T-cell (primary cell): ENCODE measurements at regions not wholly inside any gene's neighbourhood (a gene's known extent, or its start where the extent isn't known, plus 50 kb on each side); places are given as distances from the start of the nearest gene placed in this dataset.

Source experiments
- ATAC-seq, 4 experiments: fragments of 200-7000 bp in 3 of 4; fragments of 150-1000 bp in 1 of 4; cut with Tn5 transposase; replicated peaks in 1 of 4; 1 replicate in 3 of 4; 2 replicates in 1 of 4; pipeline ENCODE4 v1.10.0; 2021; ENCODE audit warnings: moderate library complexity in 3 of 4, mild to moderate bottlenecking in 2 of 4, moderate number of reproducible peaks in 1 of 4
- CTCF ChIA-PET, 2 donors: fragments of 300-600 bp; sonication (Branson Sonifier 250); formaldehyde crosslinking; loops; one replicate each; lab custom pipeline; 2022; ENCODE audit warnings: antibody characterized with exemption in 2 of 2; lab: Charles Lee
- POLR2A ChIA-PET, 2 donors: fragments of 300-600 bp; sonication (Branson Sonifier 250); formaldehyde crosslinking; loops; one replicate each; lab custom pipeline; 2022; ENCODE audit warnings: antibody characterized with exemption in 2 of 2; lab: Charles Lee
- DNase-seq, 35 experiments: peaks; one replicate each; pipeline versions ENCODE4 v3.0.0 to v3.0.0-alpha.2; 2013 to 2023
- H3K27ac ChIP-seq: one replicate; pipeline ENCODE4 v1.5.1; 2013; ENCODE audit warnings: low read length
- H3K27me3 ChIP-seq, 2 experiments: replicated peaks in 1 of 2; 1 replicate in 1 of 2; 2 replicates in 1 of 2; pipeline versions ENCODE4 v1.6.1 to v1.7.0; 2013; ENCODE audit warnings: low read length in 1 of 2, mixed read lengths in 1 of 2; ENCODE audit not compliant: control insufficient read depth in 2 of 2, insufficient read depth in 2 of 2; ENCODE audit errors: extremely low read depth in 1 of 2
- H3K36me3 ChIP-seq, 2 donors: 1 replicate in 1 of 2; 2 replicates in 1 of 2; pipeline versions ENCODE4 v1.6.1 to v1.7.0; 2013; ENCODE audit warnings: low read length in 1 of 2; ENCODE audit not compliant: control insufficient read depth in 2 of 2, insufficient read depth in 1 of 2; ENCODE audit errors: extremely low read depth in 1 of 2
- H3K4me1 ChIP-seq, 2 experiments: 1 replicate in 1 of 2; 2 replicates in 1 of 2; pipeline versions ENCODE4 v1.6.1 to v1.7.0; 2013; ENCODE audit warnings: low read length in 2 of 2, mixed read lengths in 1 of 2; ENCODE audit not compliant: insufficient read depth in 2 of 2, control insufficient read depth in 1 of 2; ENCODE audit errors: extremely low read depth in 1 of 2
- H3K4me3 ChIP-seq, 2 donors: 1 replicate in 1 of 2; 2 replicates in 1 of 2; pipeline versions ENCODE4 v1.5.1 to v1.7.0; 2013; ENCODE audit warnings: mild to moderate bottlenecking in 2 of 2, low read length in 1 of 2, moderate library complexity in 1 of 2; ENCODE audit not compliant: control insufficient read depth in 1 of 2; ENCODE audit errors: extremely low read depth in 1 of 2
- H3K9me3 ChIP-seq: 2 replicates; pipeline ENCODE4 v1.7.0; 2013
- H3K27ac Mint-ChIP-seq, 2 donors: one replicate each; pipeline ENCODE4 v1.8.0; 2020 to 2021; ENCODE audit warnings: mild to moderate bottlenecking in 2 of 2, mixed read lengths in 2 of 2
- H3K27me3 Mint-ChIP-seq, 2 donors: one replicate each; pipeline ENCODE4 v1.8.0; 2021 to 2022; ENCODE audit warnings: mixed read lengths in 2 of 2
- H3K36me3 Mint-ChIP-seq: one replicate; pipeline ENCODE4 v1.8.0; 2021; ENCODE audit warnings: mixed read lengths
- H3K4me1 Mint-ChIP-seq, 3 donors: one replicate each; pipeline ENCODE4 v1.8.0; 2020 to 2022; ENCODE audit warnings: mixed read lengths in 3 of 3, mild to moderate bottlenecking in 1 of 3
- H3K4me3 Mint-ChIP-seq, 3 donors: one replicate each; pipeline ENCODE4 v1.8.0; 2020 to 2022; ENCODE audit warnings: mild to moderate bottlenecking in 3 of 3, mixed read lengths in 3 of 3, moderate library complexity in 3 of 3
- H3K9me3 Mint-ChIP-seq, 3 donors: one replicate each; pipeline ENCODE4 v1.8.0; 2020 to 2022; ENCODE audit warnings: mixed read lengths in 3 of 3
- WGBS: methylation state at CpG from one replicate; pipeline ENCODE4 v1.1.5; 2013; ENCODE audit warnings: missing lambda C conversion rate; ENCODE audit not compliant: insufficient coverage; 5-methylcytosine and 5-hydroxymethylcytosine counted together

DNA sequence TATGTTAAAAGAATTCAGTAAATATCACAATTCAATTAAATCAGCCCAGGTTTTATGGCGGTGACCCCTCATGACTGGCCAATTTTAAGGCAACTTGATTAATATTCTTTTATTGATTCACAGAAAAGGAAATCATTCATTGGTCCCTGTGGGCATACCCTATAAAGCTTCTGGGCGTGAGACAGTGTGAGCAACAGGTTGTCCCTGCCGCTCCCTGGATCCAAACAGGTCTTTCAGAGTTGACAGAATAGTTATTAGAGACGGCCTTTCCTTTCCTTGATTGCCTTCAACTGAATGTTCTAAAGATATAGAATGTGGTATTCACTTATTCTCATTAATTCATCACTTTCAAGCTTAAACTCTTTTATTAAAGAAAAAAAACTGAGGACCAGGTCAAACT lies 433.9 kb downstream of the KCNJ2 start:
- CTCF ChIA-PET = no interaction called here
- Mint-ChIP-seq H3K27ac (no peak overlapping the region), H3K36me3 (no peaks in the 10 kb centered on the region), H3K4me3 (no peak overlapping the region), H3K4me1 (no peaks in the 10 kb centered on the region), H3K27me3 (no peaks in the 10 kb centered on the region), H3K9me3 (no peaks in the 10 kb centered on the region)
- Histone ChIP-seq H3K36me3 (no peaks in the 10 kb centered on the region), H3K27me3 (no peaks in the 10 kb centered on the region), H3K4me3 (no peak overlapping the region), H3K27ac (no peak overlapping the region), H3K9me3 (no peaks in the 10 kb centered on the region), H3K4me1 (no peaks in the 10 kb centered on the region)
- POLR2A ChIA-PET = no interaction called here
- ATAC-seq = no peak
- WGBS = 80% methylated on average over 2 of the region's 4 CpGs
- no peak for DNase-seq

- no peaks in the 10 kb centered on the region for H3K9me3 Mint-ChIP-seq
- Histone ChIP-seq H3K9me3 (no peaks in the 10 kb centered on the region), H3K36me3 (no peaks in the 10 kb centered on the region), H3K4me1 (no peaks in the 10 kb centered on the region), H3K27ac (no peak overlapping the region), H3K27me3 (no peaks in the 10 kb centered on the region), H3K4me3 (no peak overlapping the region)
- CTCF ChIA-PET = no interaction called here
- POLR2A ChIA-PET = no interaction called here
- H3K4me3 Mint-ChIP-seq = no peak overlapping the region
- no peaks in the 10 kb centered on the region for H3K27me3 Mint-ChIP-seq
- ATAC-seq (no peak), DNase-seq (no peak)
- H3K36me3 Mint-ChIP-seq = no peaks in the 10 kb centered on the region
- no CpG with 5 or more reads among the region's 1 CpG for WGBS
- H3K27ac Mint-ChIP-seq = no peak overlapping the region
- no peaks in the 10 kb centered on the region for H3K4me1 Mint-ChIP-seq
Measured at GRCh38 chr17:70604854-70605253, 435.5 kb downstream of the KCNJ2 start.

GRCh38 chr17:70606086-70606485 lies 436.8 kb downstream of the KCNJ2 start:
- POLR2A ChIA-PET = no interaction called here
- Histone ChIP-seq H3K9me3 (no peaks in the 10 kb centered on the region), H3K27me3 (no peaks in the 10 kb centered on the region), H3K4me3 (no peak overlapping the region), H3K27ac (no peak overlapping the region), H3K36me3 (no peaks in the 10 kb centered on the region), H3K4me1 (no peaks in the 10 kb centered on the region)
- no peaks in the 10 kb centered on the region for H3K4me1 Mint-ChIP-seq
- DNase-seq (no peak), ATAC-seq (no peak)
- H3K9me3 Mint-ChIP-seq = no peaks in the 10 kb centered on the region
- no peak overlapping the region for H3K27ac Mint-ChIP-seq
- WGBS = 60% methylated on average over 1 of the region's 2 CpGs
- no peaks in the 10 kb centered on the region for H3K36me3 Mint-ChIP-seq
- no peak overlapping the region for H3K4me3 Mint-ChIP-seq
- CTCF ChIA-PET = no interaction called here
- no peaks in the 10 kb centered on the region for H3K27me3 Mint-ChIP-seq

- ATAC-seq = no peak
- ChIA-PET POLR2A (no interaction called here), CTCF (no interaction called here)
- no peak overlapping the region for H3K27ac Mint-ChIP-seq
- H3K4me3 ChIP-seq = no peak overlapping the region
- H3K27me3 Mint-ChIP-seq = no peaks in the 10 kb centered on the region
- no peak overlapping the region for H3K4me3 Mint-ChIP-seq
- H3K9me3 ChIP-seq = no peaks in the 10 kb centered on the region
- H3K27ac ChIP-seq = no peak overlapping the region
- H3K27me3 ChIP-seq = no peaks in the 10 kb centered on the region
- no peaks in the 10 kb centered on the region for H3K36me3 Mint-ChIP-seq
- H3K4me1 ChIP-seq = no peaks in the 10 kb centered on the region
- no peaks in the 10 kb centered on the region for H3K4me1 Mint-ChIP-seq
- no CpG with 5 or more reads among the region's 2 CpGs for WGBS
- H3K36me3 ChIP-seq = no peaks in the 10 kb centered on the region
- H3K9me3 Mint-ChIP-seq = no peaks in the 10 kb centered on the region
- no peak for DNase-seq
Measured at GRCh38 chr17:70608193-70608592, 438.9 kb downstream of the KCNJ2 start.

- Histone ChIP-seq H3K27me3 (no peaks in the 10 kb centered on the region), H3K9me3 (no peaks in the 10 kb centered on the region), H3K4me1 (no peaks in the 10 kb centered on the region), H3K36me3 (no peaks in the 10 kb centered on the region), H3K27ac (no peak overlapping the region), H3K4me3 (no peak overlapping the region)
- Mint-ChIP-seq H3K36me3 (no peaks in the 10 kb centered on the region), H3K9me3 (no peaks in the 10 kb centered on the region), H3K4me3 (no peak overlapping the region), H3K4me1 (no peaks in the 10 kb centered on the region), H3K27ac (no peak overlapping the region), H3K27me3 (no peaks in the 10 kb centered on the region)
- no peak for DNase-seq
- ATAC-seq = no peak
- 60% methylated on average over 1 of the region's 2 CpGs for WGBS
- ChIA-PET CTCF (no interaction called here), POLR2A (no interaction called here)
Measured at GRCh38 chr17:70608957-70609356, 439.6 kb downstream of the KCNJ2 start.

DNA sequence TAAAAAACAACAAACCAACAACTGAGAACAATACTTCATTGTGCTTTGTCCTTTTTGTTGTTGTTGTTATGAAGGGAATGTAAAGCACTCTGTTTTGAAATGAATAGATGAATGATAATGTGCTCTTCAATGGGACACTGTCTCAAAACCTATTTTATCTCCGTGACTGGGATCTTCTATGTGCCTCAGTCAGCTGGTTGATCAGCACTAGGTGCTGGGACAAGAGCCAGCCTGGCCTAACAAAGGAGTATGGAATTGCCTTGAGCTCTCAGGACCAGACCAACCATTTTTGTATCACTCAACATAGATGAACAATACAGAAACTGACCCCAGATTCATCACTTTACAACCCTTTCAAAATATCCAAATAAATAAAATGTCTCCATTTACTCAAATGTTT lies 440.2 kb downstream of the KCNJ2 start:
- Mint-ChIP-seq H3K4me3 (no peak overlapping the region), H3K27ac (no peak overlapping the region), H3K9me3 (no peaks in the 10 kb centered on the region), H3K27me3 (no peaks in the 10 kb centered on the region), H3K4me1 (no peaks in the 10 kb centered on the region), H3K36me3 (no peaks in the 10 kb centered on the region)
- H3K36me3 ChIP-seq = no peaks in the 10 kb centered on the region
- ChIA-PET CTCF (no interaction called here), POLR2A (no interaction called here)
- no peak for ATAC-seq
- H3K9me3 ChIP-seq = no peaks in the 10 kb centered on the region
- no peak for DNase-seq
- H3K27ac ChIP-seq = no peak overlapping the region
- H3K27me3 ChIP-seq = no peaks in the 10 kb centered on the region
- H3K4me1 ChIP-seq = no peaks in the 10 kb centered on the region
- no peak overlapping the region for H3K4me3 ChIP-seq
- WGBS = 33% methylated on average over 1 of the region's 1 CpG

DNA sequence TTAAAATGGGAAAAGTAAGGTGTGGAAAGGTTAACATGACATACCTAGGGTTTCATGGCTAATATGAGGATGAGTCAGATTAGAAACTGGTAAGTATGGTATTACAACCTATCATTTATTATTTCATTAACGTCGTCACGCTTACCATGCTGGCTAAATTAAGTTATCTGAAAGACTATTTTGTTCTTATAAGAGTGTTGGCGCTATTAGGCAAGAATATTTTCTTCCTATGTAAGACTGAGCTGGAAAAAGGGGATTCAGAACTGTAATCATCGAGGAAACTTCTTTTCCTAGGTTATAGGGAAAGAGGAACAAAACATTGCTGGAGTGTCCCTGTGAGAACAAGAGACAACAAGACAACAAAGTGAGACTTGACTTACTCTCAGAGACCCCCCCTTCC lies 440.8 kb downstream of the KCNJ2 start:
- CTCF ChIA-PET = no interaction called here
- H3K4me3 Mint-ChIP-seq = no peak overlapping the region
- DNase-seq (no peak), ATAC-seq (no peak)
- H3K36me3 Mint-ChIP-seq = no peaks in the 10 kb centered on the region
- no peak overlapping the region for H3K27ac Mint-ChIP-seq
- no peaks in the 10 kb centered on the region for H3K9me3 ChIP-seq
- no peaks in the 10 kb centered on the region for H3K9me3 Mint-ChIP-seq
- no peaks in the 10 kb centered on the region for H3K4me1 ChIP-seq
- H3K27ac ChIP-seq = no peak overlapping the region
- H3K27me3 ChIP-seq = no peaks in the 10 kb centered on the region
- no peaks in the 10 kb centered on the region for H3K36me3 ChIP-seq
- no peaks in the 10 kb centered on the region for H3K27me3 Mint-ChIP-seq
- POLR2A ChIA-PET = no interaction called here
- no peak overlapping the region for H3K4me3 ChIP-seq
- no CpG with 5 or more reads among the region's 5 CpGs for WGBS
- H3K4me1 Mint-ChIP-seq = no peaks in the 10 kb centered on the region
